ENCODE measurements at regions not wholly inside any gene's neighbourhood (a gene's known extent, or its start where the extent isn't known, plus 50 kb on each side); places are given as distances from the start of the nearest gene placed in this dataset.
A peak's percentile ranks its signal among the peaks of the same experiment; 100 is the strongest.

GRCh38 chr10:53422223-53422888 lies 649.8 kb upstream of the MBL2 start:
- Histone ChIP-seq H3K4me1 (no peaks in the 10 kb centered on the region), H3K9me3 (no peaks in the 10 kb centered on the region), H3K36me3 (no peaks in the 10 kb centered on the region), H3K4me3 (ENCODE audit: low read depth, low read length) (no peak overlapping the region), H3K27me3 (no peaks in the 10 kb centered on the region)
- no peak for DNase-seq
- no peak for TF ChIP-seq CTCF (IDR thresholded peaks at IDR 0.05; ENCODE audit: low read depth, low read length)

DNA sequence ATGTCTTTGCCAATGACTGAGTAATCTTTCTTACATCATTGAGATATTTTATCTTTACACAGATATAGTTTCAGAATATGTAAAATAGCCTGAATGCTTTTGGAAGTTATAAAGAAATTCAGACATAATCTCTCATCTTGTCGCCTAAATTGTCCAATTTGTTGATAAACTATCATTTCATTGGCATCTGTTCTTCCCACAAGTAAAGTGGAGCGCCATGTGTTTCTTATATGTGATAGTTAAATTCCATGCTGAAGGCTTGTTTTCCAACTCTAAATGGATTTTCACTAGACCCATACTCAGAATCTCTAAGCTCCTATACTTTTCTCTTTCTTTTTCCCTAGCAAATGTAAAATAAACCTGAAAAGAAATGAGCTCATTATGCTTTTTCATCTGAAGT lies 640.1 kb upstream of the MBL2 start:
- no peaks in the 10 kb centered on the region for H3K36me3 ChIP-seq
- H3K4me3 ChIP-seq (ENCODE audit: low read depth, low read length) = no peak overlapping the region
- no peak for DNase-seq
- TF ChIP-seq CTCF (IDR thresholded peaks at IDR 0.05; ENCODE audit: low read depth, low read length) = no peak
- no peaks in the 10 kb centered on the region for H3K9me3 ChIP-seq
- H3K4me1 ChIP-seq = no peaks in the 10 kb centered on the region
- no peaks in the 10 kb centered on the region for H3K27me3 ChIP-seq

DNA sequence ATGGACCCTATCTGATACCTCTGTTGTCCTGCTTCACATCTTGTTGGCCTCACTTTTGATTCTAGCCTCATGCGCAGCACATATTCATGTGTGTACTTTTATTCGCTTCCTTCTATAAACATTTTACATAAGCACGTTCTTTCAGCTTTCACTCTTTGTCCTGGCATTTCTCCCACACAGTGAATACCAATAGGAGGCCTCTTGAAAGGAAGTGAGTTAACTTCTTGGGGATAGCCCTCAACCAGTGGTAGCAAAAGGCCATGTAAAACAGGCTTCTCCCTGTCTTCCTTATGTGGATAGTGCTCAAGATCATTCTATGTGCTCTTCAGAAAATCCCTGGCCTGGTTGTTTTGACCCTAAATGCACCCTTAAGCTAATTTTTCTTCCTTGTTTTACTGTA lies 633.9 kb upstream of the MBL2 start:
- no peak for DNase-seq
- Histone ChIP-seq H3K27me3 (no peaks in the 10 kb centered on the region), H3K36me3 (no peaks in the 10 kb centered on the region), H3K4me1 (peaks cover 14% of the 10 kb centered on the region), H3K9me3 (no peaks in the 10 kb centered on the region), H3K4me3 (ENCODE audit: low read depth, low read length) (no peak overlapping the region)
- no peak for TF ChIP-seq CTCF (IDR thresholded peaks at IDR 0.05; ENCODE audit: low read depth, low read length)

DNA sequence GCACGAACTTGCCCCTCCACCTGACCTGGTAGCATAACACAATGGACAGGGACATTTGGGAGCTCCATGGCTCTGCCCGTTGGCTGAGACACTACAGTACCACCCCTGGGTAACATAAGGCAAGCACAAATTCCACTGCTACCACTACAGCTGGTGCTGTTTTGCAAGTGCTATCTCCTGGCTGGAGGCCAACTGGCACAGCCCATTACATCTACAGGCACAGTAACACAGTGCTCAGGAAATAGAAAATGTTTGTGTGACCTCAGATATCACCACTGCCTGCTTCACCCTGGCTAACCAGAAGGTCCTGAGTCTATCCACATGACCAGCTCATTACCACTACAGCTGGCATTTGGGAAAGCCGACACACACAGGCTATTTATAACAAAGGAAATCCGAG lies 631.1 kb upstream of the MBL2 start:
- no peaks in the 10 kb centered on the region for H3K36me3 ChIP-seq
- H3K4me3 ChIP-seq (ENCODE audit: low read depth, low read length) = no peak overlapping the region; the same call in 1 of the 2 replicates
- TF ChIP-seq CTCF (IDR thresholded peaks at IDR 0.05; ENCODE audit: low read depth, low read length) = no peak
- H3K9me3 ChIP-seq = no peaks in the 10 kb centered on the region
- peak; percentile 86 for DNase-seq
- H3K27me3 ChIP-seq = no peaks in the 10 kb centered on the region
- H3K4me1 ChIP-seq = peaks cover 14% of the 10 kb centered on the region

- DNase-seq = no peak
- peaks cover 14% of the 10 kb centered on the region for H3K4me1 ChIP-seq
- H3K27me3 ChIP-seq = no peaks in the 10 kb centered on the region
- H3K36me3 ChIP-seq = no peaks in the 10 kb centered on the region
- TF ChIP-seq CTCF (IDR thresholded peaks at IDR 0.05; ENCODE audit: low read depth, low read length) = no peak
- H3K4me3 ChIP-seq (ENCODE audit: low read depth, low read length) = no peak overlapping the region
- H3K9me3 ChIP-seq = no peaks in the 10 kb centered on the region
These were observed 630.0 kb upstream of the MBL2 start for GRCh38 chr10:53402594-53402993.

DNA sequence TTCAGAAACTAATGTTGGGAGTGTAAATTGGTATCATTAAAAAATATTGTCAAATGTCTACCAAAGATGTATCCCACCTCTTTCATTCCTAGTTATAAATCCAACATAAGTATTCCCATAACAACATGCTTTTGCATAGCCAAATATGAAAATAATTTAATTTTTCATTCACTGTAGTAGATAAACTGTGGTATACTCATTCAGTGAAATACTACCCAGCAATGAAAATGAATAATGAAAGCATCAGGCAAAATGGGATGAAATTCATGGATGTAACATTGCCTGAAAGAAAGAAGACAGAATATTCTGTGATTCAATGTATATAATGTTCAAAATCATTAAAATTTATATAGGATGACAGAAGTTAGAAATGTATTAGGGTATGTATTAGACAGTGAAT lies 629.0 kb upstream of the MBL2 start:
- peaks cover 14% of the 10 kb centered on the region for H3K4me1 ChIP-seq
- DNase-seq = no peak
- no peak overlapping the region for H3K4me3 ChIP-seq (ENCODE audit: low read depth, low read length)
- no peaks in the 10 kb centered on the region; the same call in 1 of the 2 replicates for H3K9me3 ChIP-seq
- no peaks in the 10 kb centered on the region for H3K36me3 ChIP-seq
- TF ChIP-seq CTCF (IDR thresholded peaks at IDR 0.05; ENCODE audit: low read depth, low read length) = no peak
- no peaks in the 10 kb centered on the region for H3K27me3 ChIP-seq

All from BE2C (cell line).